Uterus (tissue), 3 donors: ENCODE measurements at regions not wholly inside any gene's neighbourhood (a gene's known extent, or its start where the extent isn't known, plus 50 kb on each side); places are given as distances from the start of the nearest gene placed in this dataset.

ENCODE experiments used
- DNase-seq, 2 donors: peaks; one replicate each; pipeline ENCODE4 v3.0.0-alpha.2; 2019 to 2020
- H3K27ac ChIP-seq, 2 donors: fragments of 200-600 bp; sonication (generic); 1 replicate in 1 of 2; 2 replicates in 1 of 2; pipeline ENCODE4 v1.5.1; 2016 to 2018
- H3K27me3 ChIP-seq, 2 donors: fragments of 200-600 bp; sonication (generic); one replicate each; pipeline ENCODE4 v1.5.1; 2018 to 2019; ENCODE audit warnings: control low read depth in 1 of 2
- H3K36me3 ChIP-seq, 2 donors: fragments of 200-600 bp; sonication (generic); one replicate each; pipeline ENCODE4 v1.5.1; 2019; ENCODE audit warnings: control low read depth in 1 of 2
- H3K4me1 ChIP-seq, 2 donors: fragments of 200-600 bp; sonication (generic); one replicate each; pipeline ENCODE4 v1.5.1; 2018 to 2019; ENCODE audit warnings: control low read depth in 1 of 2
- H3K4me3 ChIP-seq, 2 donors: fragments of 200-600 bp; sonication (generic); 1 replicate in 1 of 2; 2 replicates in 1 of 2; pipeline ENCODE4 v1.5.1; 2018 to 2019; ENCODE audit warnings: mild to moderate bottlenecking in 1 of 2
- H3K9me3 ChIP-seq, 2 donors: fragments of 200-600 bp; sonication (generic); one replicate each; pipeline ENCODE4 v1.5.1; 2019; ENCODE audit warnings: control low read depth in 1 of 2
- POLR2A ChIP-seq, 2 donors: fragments of 450-650 bp; IDR thresholded peaks; one replicate each; pipeline ENCODE4 v1.6.1; 2016; ENCODE audit warnings: antibody characterized with exemption in 2 of 2, mild to moderate bottlenecking in 1 of 2, moderate library complexity in 1 of 2
- intact Hi-C: fragments of 100-400 bp; cut with DNase I; formaldehyde crosslinking; loops from one replicate; pipeline ENCODE4 v1.15.1; 2023; ENCODE audit warnings: low total_unique reads
- TF ChIP-seq, protein P1 (sequence below), 4 experiments: fragments of 200-600 bp in 2 of 4; fragments of 450-650 bp in 2 of 4; sonication (generic) in 2 of 4; IDR thresholded peaks; one replicate each; pipeline ENCODE4 v1.5.1; 2016 to 2019; ENCODE audit warnings: antibody characterized with exemption in 4 of 4, mild to moderate bottlenecking in 2 of 4, moderate library complexity in 1 of 4
- donor health status: DM: yes; HTN: yes; CAD: no.

DNA sequence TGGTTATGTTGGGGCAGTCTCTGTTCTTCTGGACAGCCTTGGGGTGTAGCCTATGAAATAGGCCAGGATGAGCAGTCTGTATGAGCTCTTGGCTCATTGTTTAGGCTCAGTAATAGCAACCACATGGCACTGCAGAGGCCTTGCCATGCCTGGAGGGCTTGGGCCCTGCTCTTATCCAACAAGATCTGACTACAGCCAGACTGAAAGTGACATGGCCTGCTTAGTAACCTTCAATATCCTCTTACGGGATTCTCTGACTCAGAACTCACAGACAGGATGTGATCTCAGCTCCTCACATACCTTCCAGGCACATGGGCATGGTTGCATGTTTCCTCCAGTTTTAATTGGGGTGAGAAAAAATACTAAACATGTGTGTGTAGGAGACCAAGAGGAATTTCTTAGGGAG, 289.3 kb downstream of the PTEN start:
- Histone ChIP-seq H3K9me3 (no peaks in the 10 kb centered on the region), H3K4me3 (no peak overlapping the region), H3K36me3 (no peaks in the 10 kb centered on the region), H3K27me3 (no peaks in the 10 kb centered on the region), H3K4me1 (peaks cover 2 to 5% of the 10 kb centered on the region in 2 donors), H3K27ac (no peak overlapping the region)
- TF ChIP-seq POLR2A (IDR thresholded peaks at IDR 0.05), result no peak
- TF ChIP-seq, protein P1, sequence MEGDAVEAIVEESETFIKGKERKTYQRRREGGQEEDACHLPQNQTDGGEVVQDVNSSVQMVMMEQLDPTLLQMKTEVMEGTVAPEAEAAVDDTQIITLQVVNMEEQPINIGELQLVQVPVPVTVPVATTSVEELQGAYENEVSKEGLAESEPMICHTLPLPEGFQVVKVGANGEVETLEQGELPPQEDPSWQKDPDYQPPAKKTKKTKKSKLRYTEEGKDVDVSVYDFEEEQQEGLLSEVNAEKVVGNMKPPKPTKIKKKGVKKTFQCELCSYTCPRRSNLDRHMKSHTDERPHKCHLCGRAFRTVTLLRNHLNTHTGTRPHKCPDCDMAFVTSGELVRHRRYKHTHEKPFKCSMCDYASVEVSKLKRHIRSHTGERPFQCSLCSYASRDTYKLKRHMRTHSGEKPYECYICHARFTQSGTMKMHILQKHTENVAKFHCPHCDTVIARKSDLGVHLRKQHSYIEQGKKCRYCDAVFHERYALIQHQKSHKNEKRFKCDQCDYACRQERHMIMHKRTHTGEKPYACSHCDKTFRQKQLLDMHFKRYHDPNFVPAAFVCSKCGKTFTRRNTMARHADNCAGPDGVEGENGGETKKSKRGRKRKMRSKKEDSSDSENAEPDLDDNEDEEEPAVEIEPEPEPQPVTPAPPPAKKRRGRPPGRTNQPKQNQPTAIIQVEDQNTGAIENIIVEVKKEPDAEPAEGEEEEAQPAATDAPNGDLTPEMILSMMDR (IDR thresholded peaks at IDR 0.05), result no peak
- intact Hi-C loops, result no loop called here
- no peak for DNase-seq

DNA sequence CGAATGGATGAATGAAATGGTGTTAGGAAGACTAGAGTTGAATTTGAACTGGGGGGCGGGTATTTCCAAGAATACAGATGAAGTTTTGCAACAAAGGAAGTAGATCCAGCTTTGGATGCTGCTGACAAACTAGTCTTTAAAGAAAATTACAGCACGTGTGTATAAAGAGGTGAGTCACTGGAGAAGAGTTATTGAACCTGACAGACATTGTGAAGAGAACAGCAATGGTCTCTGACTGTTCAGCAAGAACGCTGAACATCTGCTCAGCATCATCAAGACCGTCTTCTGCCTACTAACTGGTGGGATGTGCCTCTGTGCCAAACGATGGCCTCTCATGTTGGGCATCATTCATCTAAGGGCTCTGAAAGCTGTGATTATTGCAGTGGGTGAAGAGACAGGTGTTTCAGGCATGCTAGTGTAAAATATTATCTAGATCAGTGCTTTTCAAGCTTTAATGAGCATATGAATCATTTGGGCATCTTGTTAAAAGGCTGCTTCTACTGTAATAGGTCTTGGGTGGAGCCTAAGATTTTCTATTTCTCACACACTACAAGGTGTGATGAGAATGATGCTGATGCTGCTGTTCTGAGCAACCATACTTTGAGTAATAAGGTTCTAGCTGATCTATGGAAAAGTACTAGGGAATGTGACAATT, 291.3 kb downstream of the PTEN start:
- H3K27me3 ChIP-seq, result no peaks in the 10 kb centered on the region
- no peaks in the 10 kb centered on the region for H3K36me3 ChIP-seq
- DNase-seq, result peak in 1 of 2 donors; percentile 63
- H3K27ac ChIP-seq, result peak overlapping the region; percentile 44 to 56
- no peak overlapping the region for H3K4me3 ChIP-seq
- no peak for TF ChIP-seq POLR2A (IDR thresholded peaks at IDR 0.05)
- intact Hi-C loops, result no loop called here
- no peaks in the 10 kb centered on the region for H3K9me3 ChIP-seq
- H3K4me1 ChIP-seq, result peaks cover 4 to 9% of the 10 kb centered on the region in 2 donors

DNA sequence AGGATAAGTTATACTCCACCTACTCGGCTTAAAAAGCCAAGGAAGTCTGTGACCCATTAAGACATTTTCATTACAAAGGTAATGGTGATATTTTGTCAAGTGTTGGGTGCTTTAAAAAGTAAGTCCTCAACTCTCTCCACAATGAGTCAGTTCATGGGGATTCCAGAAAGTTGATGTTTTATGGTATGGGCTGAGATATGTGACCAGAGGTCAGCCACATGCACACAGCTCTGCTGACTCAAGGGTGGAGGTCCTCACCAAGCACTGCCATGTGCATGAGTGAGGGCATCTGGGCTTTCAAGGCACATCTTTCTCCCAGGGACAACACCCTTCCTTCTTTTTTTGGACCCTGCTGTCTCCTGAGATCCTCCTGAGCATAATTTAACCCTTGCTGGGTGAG, 292.9 kb downstream of the PTEN start:
- TF ChIP-seq POLR2A (IDR thresholded peaks at IDR 0.05), result no peak

DNA sequence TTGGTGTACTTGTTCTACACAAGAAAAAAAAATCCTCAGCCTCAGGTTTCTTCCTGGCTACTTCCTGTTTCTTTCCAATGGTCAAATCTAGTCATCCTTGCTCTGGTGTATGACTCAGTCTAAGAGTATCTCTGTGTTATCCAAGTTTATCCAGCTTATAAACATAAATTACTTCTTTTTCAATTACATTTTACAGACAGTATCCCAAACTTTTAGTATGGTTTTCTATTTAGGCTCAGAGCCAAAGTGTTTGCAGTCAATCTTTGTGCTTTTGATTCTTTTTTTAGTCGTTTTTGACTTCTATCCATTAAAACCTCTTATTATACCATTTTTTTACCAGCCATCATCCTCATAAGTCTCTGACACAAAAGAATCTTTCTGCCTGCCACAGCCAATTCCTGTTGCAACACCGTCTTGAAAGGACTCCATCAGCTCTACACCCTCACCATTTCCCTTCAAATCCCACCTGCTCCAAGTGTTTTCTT, 294.6 kb downstream of the PTEN start:
- Histone ChIP-seq H3K27ac (peak overlapping the region; percentile 82 to 86), H3K36me3 (no peaks in the 10 kb centered on the region), H3K4me1 (peaks cover 4 to 9% of the 10 kb centered on the region in 2 donors), H3K4me3 (no peak overlapping the region), H3K9me3 (no peaks in the 10 kb centered on the region), H3K27me3 (no peaks in the 10 kb centered on the region)
- DNase-seq, result peak; percentile 61
- intact Hi-C loops, result no loop called here
- TF ChIP-seq, protein P1 (IDR thresholded peaks at IDR 0.05), result no peak
- no peak for TF ChIP-seq POLR2A (IDR thresholded peaks at IDR 0.05)

More for the DNA sequence above, 292.9 kb downstream of the PTEN start:
- H3K4me3 ChIP-seq, result no peak overlapping the region
- intact Hi-C loops, result no loop called here
- H3K36me3 ChIP-seq, result no peaks in the 10 kb centered on the region
- no peaks in the 10 kb centered on the region for H3K9me3 ChIP-seq
- H3K27me3 ChIP-seq, result no peaks in the 10 kb centered on the region
- peak overlapping the region; percentile 82 to 86 for H3K27ac ChIP-seq
- H3K4me1 ChIP-seq, result peaks cover 4 to 9% of the 10 kb centered on the region in 2 donors
- no peak for DNase-seq

DNA sequence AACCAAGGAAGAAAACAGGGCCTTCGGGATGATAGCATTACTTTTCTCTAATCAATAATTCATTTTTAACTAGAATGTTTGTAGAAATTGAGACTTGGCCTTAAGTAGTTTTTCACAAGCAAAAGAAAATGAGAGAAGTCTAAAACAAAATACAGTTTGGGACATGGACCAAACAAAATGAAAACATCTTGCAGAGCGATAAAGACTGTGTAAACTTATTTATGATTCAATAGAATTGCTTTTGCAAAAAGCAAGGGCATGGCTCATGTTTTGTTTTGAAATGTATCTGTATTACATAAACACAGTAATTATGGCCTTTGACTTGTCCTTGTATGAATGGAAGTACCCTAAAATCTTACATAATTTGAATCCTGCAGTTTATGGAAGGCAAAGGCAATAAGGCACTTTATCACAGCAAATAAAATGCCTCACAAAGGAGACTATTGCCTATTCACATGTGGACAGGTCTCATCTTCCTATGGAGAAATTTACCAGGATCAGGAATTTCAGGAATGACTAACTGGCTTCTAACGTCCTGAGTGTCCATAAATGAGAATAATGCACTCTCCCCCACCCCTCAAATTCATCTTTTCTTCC, 295.2 kb downstream of the PTEN start:
- no peak for TF ChIP-seq POLR2A (IDR thresholded peaks at IDR 0.05)
- TF ChIP-seq, protein P1 (IDR thresholded peaks at IDR 0.05), result no peak
- Histone ChIP-seq H3K36me3 (no peaks in the 10 kb centered on the region), H3K9me3 (no peaks in the 10 kb centered on the region), H3K4me1 (peaks cover 4 to 9% of the 10 kb centered on the region in 2 donors), H3K27ac (peak overlapping the region; percentile 82 to 86), H3K27me3 (no peaks in the 10 kb centered on the region), H3K4me3 (no peak overlapping the region)
- no peak for DNase-seq
- intact Hi-C loops, result no loop called here

DNA sequence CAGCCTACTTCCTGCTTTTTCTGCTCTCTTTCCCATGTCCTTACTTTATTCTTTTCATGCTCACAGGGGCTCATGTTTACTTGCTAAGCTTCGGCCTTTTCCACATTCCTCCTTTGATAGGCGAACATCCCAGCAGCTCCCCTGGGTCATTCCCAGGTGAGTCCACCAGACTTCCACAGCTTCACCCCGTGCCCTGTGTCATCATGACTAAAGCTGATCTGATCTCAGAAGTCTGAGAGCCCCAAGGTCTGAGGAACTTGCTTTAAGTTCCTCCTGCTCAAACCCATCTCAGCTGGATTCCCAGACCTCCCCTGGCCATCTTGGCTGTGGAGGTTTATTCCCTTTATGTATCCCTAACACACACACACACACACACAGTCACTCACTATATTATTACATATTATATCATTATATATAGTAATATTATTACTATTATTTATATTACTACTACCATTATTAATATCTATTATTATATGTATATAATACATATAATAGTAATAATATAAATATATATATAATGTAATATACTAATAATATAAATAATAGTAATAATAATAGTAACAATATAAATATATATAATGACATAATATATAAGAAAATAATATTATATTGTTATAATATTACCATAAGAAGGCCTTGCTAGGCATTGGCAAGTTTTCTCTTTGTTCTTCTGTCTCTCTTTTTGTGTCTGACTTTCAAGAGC, 295.9 kb downstream of the PTEN start:
- intact Hi-C loops, result no loop called here
- Histone ChIP-seq H3K27me3 (no peaks in the 10 kb centered on the region), H3K4me3 (no peak overlapping the region), H3K27ac (peak overlapping the region; percentile 82 to 86), H3K9me3 (no peaks in the 10 kb centered on the region), H3K4me1 (peaks cover 4 to 9% of the 10 kb centered on the region in 2 donors), H3K36me3 (no peaks in the 10 kb centered on the region)
- TF ChIP-seq POLR2A (IDR thresholded peaks at IDR 0.05), result no peak
- TF ChIP-seq, protein P1 (IDR thresholded peaks at IDR 0.05), result no peak
- DNase-seq, result no peak
